ENCODE measurements at regions not wholly inside any gene's neighbourhood (a gene's known extent, or its start where the extent isn't known, plus 50 kb on each side); places are given as distances from the start of the nearest gene placed in this dataset. TPM values are rescaled to one million over a fixed set of nuclear protein-coding genes. Genes with fewer than 3 reads are reported as not detected.

GRCh38 chr5:67248703-67249589 lies 52.3 kb upstream of the CD180 start:
- no peak for DNase-seq (ENCODE audit: low spot score)
- WGBS, 2 donors (ENCODE audit: extremely low coverage in 2 of 2, insufficient read length in 2 of 2, insufficient replicate concordance in 1 of 2) = no CpG with 5 or more reads among the region's 5 CpGs
- Histone ChIP-seq H2AFZ (ENCODE audit: low read length) (no peak overlapping the region), H3K27ac (replicated peaks; ENCODE audit: low read length) (no peak overlapping the region), H3K4me2 (ENCODE audit: insufficient read depth, low read length, poor library complexity, severe bottlenecking) (no peak overlapping the region), H3K27me3 (ENCODE audit: control insufficient read depth in 3 of 3, insufficient read depth in 3 of 3, low read depth in 1 of 3, low read length in 3 of 3) (no peaks in the 10 kb centered on the region), H3K4me3 (ENCODE audit: low read length in 2 of 2) (no peak overlapping the region), H3K18ac (ENCODE audit: low read length) (no peak overlapping the region), H2AK5ac (ENCODE audit: low read depth, low read length) (no peak overlapping the region), H4K91ac (ENCODE audit: low read depth, low read length, poor library complexity) (no peak overlapping the region), H2BK5ac (ENCODE audit: low read length) (no peak overlapping the region), H3K23ac (ENCODE audit: low read depth, low read length, poor library complexity) (no peak overlapping the region), H3K36me3 (replicated peaks in 1 of 2; ENCODE audit: control insufficient read depth in 2 of 2, insufficient read depth in 2 of 2, low read length in 2 of 2) (no peaks in the 10 kb centered on the region), H2BK15ac (ENCODE audit: low read length) (no peak overlapping the region), H3K4me1 (ENCODE audit: control insufficient read depth in 2 of 2, insufficient read depth in 1 of 2, low read depth in 1 of 2, low read length in 2 of 2) (peaks cover 1 to 8% of the 10 kb centered on the region in 2 donors), H3K79me1 (ENCODE audit: low read depth, low read length) (no peaks in the 10 kb centered on the region), H3K9me3 (replicated peaks in 1 of 2; ENCODE audit: control insufficient read depth in 2 of 2, insufficient read depth in 1 of 2, low read depth in 1 of 2, low read length in 2 of 2) (peaks cover 0 to 4% of the 10 kb centered on the region in 2 donors), H4K8ac (ENCODE audit: low read depth, low read length) (no peak overlapping the region), H3K4ac (ENCODE audit: low read length) (no peak overlapping the region), H3K9ac (ENCODE audit: low read depth, low read length, poor library complexity) (no peak overlapping the region), H3K14ac (ENCODE audit: low read length) (no peak overlapping the region), H2BK120ac (ENCODE audit: low read depth, low read length) (no peak overlapping the region), H2BK12ac (ENCODE audit: low read length) (no peak overlapping the region)

- Histone ChIP-seq H3K18ac (ENCODE audit: low read length) (no peak overlapping the region), H3K27ac (replicated peaks; ENCODE audit: low read length) (no peak overlapping the region), H3K4me1 (ENCODE audit: control insufficient read depth in 2 of 2, insufficient read depth in 1 of 2, low read depth in 1 of 2, low read length in 2 of 2) (peaks cover 0 to 12% of the 10 kb centered on the region in 2 donors), H3K27me3 (ENCODE audit: control insufficient read depth in 3 of 3, insufficient read depth in 3 of 3, low read depth in 1 of 3, low read length in 3 of 3) (no peaks in the 10 kb centered on the region), H3K23ac (ENCODE audit: low read depth, low read length, poor library complexity) (no peak overlapping the region), H4K8ac (ENCODE audit: low read depth, low read length) (no peak overlapping the region), H3K36me3 (replicated peaks in 1 of 2; ENCODE audit: control insufficient read depth in 2 of 2, insufficient read depth in 2 of 2, low read length in 2 of 2) (no peaks in the 10 kb centered on the region), H2BK12ac (ENCODE audit: low read length) (no peak overlapping the region), H2BK120ac (ENCODE audit: low read depth, low read length) (no peak overlapping the region), H2BK5ac (ENCODE audit: low read length) (no peak overlapping the region), H2BK15ac (ENCODE audit: low read length) (no peak overlapping the region), H3K4me2 (ENCODE audit: insufficient read depth, low read length, poor library complexity, severe bottlenecking) (no peak overlapping the region), H3K4me3 (ENCODE audit: low read length in 2 of 2) (no peak overlapping the region), H3K9ac (ENCODE audit: low read depth, low read length, poor library complexity) (no peak overlapping the region), H2AK5ac (ENCODE audit: low read depth, low read length) (no peak overlapping the region), H3K14ac (ENCODE audit: low read length) (no peak overlapping the region), H3K9me3 (replicated peaks in 1 of 2; ENCODE audit: control insufficient read depth in 2 of 2, insufficient read depth in 1 of 2, low read depth in 1 of 2, low read length in 2 of 2) (no peaks in the 10 kb centered on the region), H3K4ac (ENCODE audit: low read length) (no peak overlapping the region), H4K91ac (ENCODE audit: low read depth, low read length, poor library complexity) (no peak overlapping the region), H2AFZ (ENCODE audit: low read length) (no peak overlapping the region), H3K79me1 (ENCODE audit: low read depth, low read length) (no peaks in the 10 kb centered on the region)
- DNase-seq (ENCODE audit: low spot score) = no peak
- WGBS, 2 donors (ENCODE audit: extremely low coverage in 2 of 2, insufficient read length in 2 of 2, insufficient replicate concordance in 1 of 2) = no CpG with 5 or more reads among the region's 5 CpGs
Measured at GRCh38 chr5:67246546-67247268, 50.1 kb upstream of the CD180 start.

Small RNAs in the stretch of these regions (small RNA-seq; reads per million reads assigned to genes)
- gene AC024581.2 (ENCODE audit: insufficient read depth) (not detected), gene RNU6-1232P (ENCODE audit: insufficient read depth) (not detected)
